ENCODE measurements at regions not wholly inside any gene's neighbourhood (a gene's known extent, or its start where the extent isn't known, plus 50 kb on each side); places are given as distances from the start of the nearest gene placed in this dataset.
"Not testable (repeated sequence)": the region's sequence is repeated elsewhere in the genome, so short reads cannot be mapped to it uniquely, and the experiment has no call there.

- DNase-seq (ENCODE audit: low spot score): peak; percentile 11
These were observed 469.4 kb upstream of the SLC35B3 start for GRCh38 chr6:8904754-8905153.

GRCh38 chr6:8900056-8900455 is 464.7 kb upstream of the SLC35B3 start:
- no peak for DNase-seq (ENCODE audit: low spot score)

GRCh38 chr6:8889514-8889913 is 454.2 kb upstream of the SLC35B3 start:
- no peak for DNase-seq (ENCODE audit: low spot score)

GRCh38 chr6:8888468-8888867 is 453.1 kb upstream of the SLC35B3 start:
- no peak for DNase-seq (ENCODE audit: low spot score)

- no peak for DNase-seq (ENCODE audit: low spot score)
These were observed 446.3 kb upstream of the SLC35B3 start for GRCh38 chr6:8881663-8882062.

GRCh38 chr6:8879334-8879733 is 444.0 kb upstream of the SLC35B3 start:
- DNase-seq (ENCODE audit: low spot score): no peak

- no peak for DNase-seq (ENCODE audit: low spot score)
These were observed 440.6 kb upstream of the SLC35B3 start for GRCh38 chr6:8875986-8876385.

- DNase-seq (ENCODE audit: low spot score): no peak
These were observed 437.2 kb upstream of the SLC35B3 start for GRCh38 chr6:8872589-8872988.

GRCh38 chr6:8865451-8865850 is 430.1 kb upstream of the SLC35B3 start:
- no peak for DNase-seq (ENCODE audit: low spot score)

GRCh38 chr6:8860671-8861070 is 425.3 kb upstream of the SLC35B3 start:
- no peak for DNase-seq (ENCODE audit: low spot score)

- DNase-seq (ENCODE audit: low spot score): no peak
These were observed 424.2 kb upstream of the SLC35B3 start for GRCh38 chr6:8859501-8859900.

- no peak for DNase-seq (ENCODE audit: low spot score)
These were observed 423.5 kb upstream of the SLC35B3 start for GRCh38 chr6:8858854-8859331.

GRCh38 chr6:8857160-8857559 is 421.8 kb upstream of the SLC35B3 start:
- no peak for DNase-seq (ENCODE audit: low spot score)

GRCh38 chr6:8855411-8855810 is 420.1 kb upstream of the SLC35B3 start:
- no peak for DNase-seq (ENCODE audit: low spot score)

- DNase-seq (ENCODE audit: low spot score): no peak
These were observed 417.0 kb upstream of the SLC35B3 start for GRCh38 chr6:8852332-8852731.

GRCh38 chr6:8846680-8847079 is 411.3 kb upstream of the SLC35B3 start:
- not testable (repeated sequence) for DNase-seq (ENCODE audit: low spot score)

- DNase-seq (ENCODE audit: low spot score): no peak
These were observed 410.3 kb upstream of the SLC35B3 start for GRCh38 chr6:8845690-8846089.

- no peak for DNase-seq (ENCODE audit: low spot score)
These were observed 409.6 kb upstream of the SLC35B3 start for GRCh38 chr6:8844968-8845367.

GRCh38 chr6:8839626-8840025 is 404.3 kb upstream of the SLC35B3 start:
- DNase-seq (ENCODE audit: low spot score): no peak

GRCh38 chr6:8837343-8837742 is 402.0 kb upstream of the SLC35B3 start:
- DNase-seq (ENCODE audit: low spot score): no peak

GRCh38 chr6:8832695-8833094 is 397.4 kb upstream of the SLC35B3 start:
- DNase-seq (ENCODE audit: low spot score): not testable (repeated sequence)

GRCh38 chr6:8831366-8832152 is 396.2 kb upstream of the SLC35B3 start:
- no peak for DNase-seq (ENCODE audit: low spot score)

- no peak for DNase-seq (ENCODE audit: low spot score)
These were observed 395.4 kb upstream of the SLC35B3 start for GRCh38 chr6:8830794-8831193.

- DNase-seq (ENCODE audit: low spot score): no peak
These were observed 394.5 kb upstream of the SLC35B3 start for GRCh38 chr6:8829796-8830195.

All from germinal center (tissue), 1 donor.